GM13977 (cell line): ENCODE measurements at regions not wholly inside any gene's neighbourhood (a gene's known extent, or its start where the extent isn't known, plus 50 kb on each side); places are given as distances from the start of the nearest gene placed in this dataset.

Experiments used
- DNase-seq: peaks from one replicate; pipeline ENCODE4 v3.0.0; 2012; ENCODE audit warnings: low spot score
- in situ Hi-C: fragments of 300-500 bp; cut with MboI; formaldehyde crosslinking; loops from one replicate; pipeline ENCODE4 v1.12.0; 2022; ENCODE audit warnings: low sequenced_read_pairs, low pct_unique_long_range_greater_than_20kb, mixed read lengths, inconsistent platforms; ENCODE audit not compliant: unreplicated experiment
- TF ChIP-seq, protein P1 (sequence below): IDR thresholded peaks from 2 replicates; pipeline ENCODE4 v1.5.1; 2012; ENCODE audit warnings: mild to moderate bottlenecking, control low read depth; ENCODE audit not compliant: insufficient read depth; ENCODE audit errors: extremely low read depth, missing control alignments

DNA sequence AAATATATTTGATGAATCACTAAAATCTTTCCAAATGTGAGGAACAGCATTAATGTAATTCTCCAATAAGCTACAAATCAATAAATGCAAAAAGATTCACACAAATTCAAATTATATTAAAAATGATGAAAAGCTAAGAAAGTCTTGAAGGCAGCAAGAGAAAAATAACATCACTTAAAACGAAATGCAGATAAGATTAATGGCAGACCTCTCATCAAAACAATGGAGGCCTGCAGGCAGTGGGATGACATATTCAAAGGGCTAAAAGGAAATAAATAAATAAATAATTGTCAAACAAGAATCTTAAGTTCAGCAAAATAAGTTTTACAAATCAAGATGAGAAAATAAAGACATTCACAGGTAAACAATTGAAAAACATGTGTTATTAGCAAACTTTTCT, 952.1 kb downstream of the SLITRK6 start:
- TF ChIP-seq, protein P1, sequence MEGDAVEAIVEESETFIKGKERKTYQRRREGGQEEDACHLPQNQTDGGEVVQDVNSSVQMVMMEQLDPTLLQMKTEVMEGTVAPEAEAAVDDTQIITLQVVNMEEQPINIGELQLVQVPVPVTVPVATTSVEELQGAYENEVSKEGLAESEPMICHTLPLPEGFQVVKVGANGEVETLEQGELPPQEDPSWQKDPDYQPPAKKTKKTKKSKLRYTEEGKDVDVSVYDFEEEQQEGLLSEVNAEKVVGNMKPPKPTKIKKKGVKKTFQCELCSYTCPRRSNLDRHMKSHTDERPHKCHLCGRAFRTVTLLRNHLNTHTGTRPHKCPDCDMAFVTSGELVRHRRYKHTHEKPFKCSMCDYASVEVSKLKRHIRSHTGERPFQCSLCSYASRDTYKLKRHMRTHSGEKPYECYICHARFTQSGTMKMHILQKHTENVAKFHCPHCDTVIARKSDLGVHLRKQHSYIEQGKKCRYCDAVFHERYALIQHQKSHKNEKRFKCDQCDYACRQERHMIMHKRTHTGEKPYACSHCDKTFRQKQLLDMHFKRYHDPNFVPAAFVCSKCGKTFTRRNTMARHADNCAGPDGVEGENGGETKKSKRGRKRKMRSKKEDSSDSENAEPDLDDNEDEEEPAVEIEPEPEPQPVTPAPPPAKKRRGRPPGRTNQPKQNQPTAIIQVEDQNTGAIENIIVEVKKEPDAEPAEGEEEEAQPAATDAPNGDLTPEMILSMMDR: no peak
- DNase-seq: no peak
- in situ Hi-C loops: no loop called here

DNA sequence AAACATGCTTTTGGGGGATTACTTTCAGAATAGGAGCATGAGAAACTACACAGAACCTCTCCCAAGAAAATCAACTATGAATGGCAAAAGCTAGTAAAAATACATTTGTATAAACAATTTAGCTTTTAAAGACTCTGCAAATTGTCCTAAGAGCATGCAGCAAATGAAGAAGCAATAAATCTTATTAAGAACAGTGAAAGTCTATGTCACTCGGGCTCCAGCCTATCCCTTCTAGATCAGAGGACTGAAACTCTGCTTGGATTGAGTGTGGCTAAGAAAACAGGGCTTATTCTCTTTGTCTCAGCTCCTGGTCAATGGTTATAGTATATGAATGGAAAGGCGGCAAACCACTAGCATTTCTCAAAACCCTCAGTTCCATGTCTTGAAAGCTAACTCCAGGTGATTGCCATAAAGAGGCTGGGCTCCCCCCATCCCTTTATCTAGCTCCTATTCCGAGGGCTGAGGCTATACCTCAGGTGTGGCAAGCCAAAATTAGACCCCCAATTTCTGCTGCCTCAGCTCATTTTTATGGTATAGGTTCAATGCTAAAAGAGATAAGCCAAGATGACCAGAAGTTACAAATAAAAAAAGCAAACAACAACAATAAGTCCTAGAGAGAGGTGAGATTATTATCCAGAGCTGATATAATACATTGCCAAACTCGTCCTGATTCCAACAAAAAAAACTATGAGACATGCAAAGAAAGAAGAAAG, 953.2 kb downstream of the SLITRK6 start:
- TF ChIP-seq, protein P1: no peak
- in situ Hi-C loops: no loop called here
- DNase-seq: no peak

DNA sequence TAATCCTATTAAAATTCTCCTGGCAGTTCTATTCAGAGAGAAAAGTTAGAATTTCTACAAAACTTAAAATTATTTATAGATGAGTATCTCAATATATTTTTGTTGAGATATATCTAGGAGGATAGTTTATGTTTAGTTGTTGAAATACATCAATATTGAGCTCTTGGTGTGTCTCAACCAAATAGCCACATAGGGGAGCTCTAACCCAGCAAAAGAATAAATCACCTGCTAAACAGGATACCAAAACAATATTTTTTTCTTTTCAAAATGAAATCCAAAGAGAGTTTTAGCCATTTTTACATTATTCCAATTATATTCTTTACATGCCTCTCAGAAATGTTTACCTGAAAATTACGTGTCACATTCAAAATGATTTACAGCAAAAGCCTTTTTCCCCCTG, 954.7 kb downstream of the SLITRK6 start:
- in situ Hi-C loops: no loop called here
- TF ChIP-seq, protein P1: peak; percentile 33
- DNase-seq: peak; percentile 3

DNA sequence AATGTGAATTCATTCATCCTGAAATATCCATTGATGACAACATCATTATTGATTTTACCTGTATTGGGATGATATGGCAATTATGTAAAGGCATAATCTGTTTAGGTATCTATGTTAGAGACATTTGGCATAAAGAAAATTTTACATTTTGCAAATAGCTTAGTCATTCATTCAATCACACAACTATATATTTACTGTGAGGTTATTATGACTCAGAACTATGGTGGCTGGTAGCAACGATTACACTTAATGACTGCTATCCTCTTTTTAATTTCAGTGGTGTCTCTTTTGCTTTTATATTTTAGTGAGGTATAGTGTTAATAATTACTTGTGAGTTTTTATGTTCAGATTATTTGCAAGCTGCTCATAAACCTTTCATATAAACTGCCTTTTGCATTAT, 955.9 kb downstream of the SLITRK6 start:
- in situ Hi-C loops: no loop called here
- no peak for DNase-seq
- TF ChIP-seq, protein P1: no peak

DNA sequence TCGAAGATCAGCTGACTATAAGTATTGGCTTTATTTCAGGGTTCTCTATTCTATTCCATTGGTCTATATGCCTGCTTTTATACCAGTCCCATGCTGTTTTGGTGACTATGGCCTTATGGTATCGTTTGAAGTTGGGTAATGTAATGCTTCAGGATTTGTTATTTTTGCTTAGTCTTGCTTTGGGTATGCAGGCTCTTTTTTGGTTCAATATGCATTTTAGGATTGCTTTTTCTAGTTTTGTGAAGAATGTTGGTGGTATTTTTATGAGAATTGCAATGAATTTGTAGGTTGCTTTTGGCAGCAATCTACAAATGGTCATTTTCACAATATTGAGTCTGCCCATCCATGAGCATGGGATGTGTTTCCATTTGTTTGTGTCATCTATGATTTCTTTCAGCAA, 951.9 kb upstream of the SLITRK1 start:
- in situ Hi-C loops: no loop called here
- TF ChIP-seq, protein P1: no peak

DNA sequence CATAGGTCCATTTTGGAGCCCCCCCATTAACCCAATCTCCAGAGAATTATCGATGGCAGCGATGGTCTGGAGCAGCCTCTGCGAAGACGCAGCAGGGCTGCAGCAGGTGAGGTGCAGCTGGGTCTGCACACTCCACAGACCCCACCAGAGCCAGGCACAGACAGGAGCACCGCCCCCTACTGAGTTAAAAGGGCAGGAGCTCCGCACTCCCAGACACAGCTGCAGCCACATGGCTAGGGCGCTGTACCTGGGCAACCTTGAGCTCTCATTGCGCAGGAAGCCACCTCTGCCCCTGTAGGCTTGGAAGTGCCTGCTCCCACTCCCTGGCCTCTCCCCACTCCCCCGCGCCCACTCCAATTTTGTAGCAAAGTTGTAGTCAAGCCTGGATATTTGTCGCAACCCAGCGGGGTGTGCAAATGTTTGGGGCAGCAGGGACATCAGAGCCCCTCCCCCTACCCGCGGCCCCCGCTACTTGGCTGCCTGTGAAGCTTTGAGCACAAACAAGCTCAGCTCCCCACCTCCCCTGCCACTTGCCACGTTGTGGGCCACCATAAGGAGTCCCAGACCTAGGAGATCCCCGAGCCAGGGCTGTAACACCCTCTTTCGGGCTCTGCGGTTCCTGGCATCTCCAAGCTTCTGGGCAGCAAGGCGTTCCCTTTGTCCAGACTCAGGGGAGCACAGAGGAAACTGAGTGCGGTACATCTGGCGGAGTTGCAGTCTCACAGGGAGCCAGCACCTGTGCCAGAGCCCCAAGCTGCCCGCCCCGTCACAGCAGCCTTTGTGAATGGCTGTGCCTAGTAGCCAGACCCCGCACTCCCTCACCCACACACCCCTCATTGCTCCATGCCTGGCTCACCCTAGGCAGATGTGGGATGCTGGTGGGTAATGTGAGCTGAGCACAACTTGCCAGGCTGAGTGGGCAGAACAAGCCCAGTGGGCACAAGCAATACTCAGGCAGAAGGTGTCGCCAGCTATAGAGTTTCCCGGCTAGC, 949.7 kb upstream of the SLITRK1 start:
- TF ChIP-seq, protein P1: no peak

More for the DNA sequence above, 951.9 kb upstream of the SLITRK1 start:
- DNase-seq: no peak

More for the DNA sequence above, 949.7 kb upstream of the SLITRK1 start:
- in situ Hi-C loops: no loop called here
- DNase-seq: no peak
